LNCAP (cell line): ENCODE measurements at regions not wholly inside any gene's neighbourhood (a gene's known extent, or its start where the extent isn't known, plus 50 kb on each side); places are given as distances from the start of the nearest gene placed in this dataset.

ENCODE experiments used
- TF ChIP-seq, protein P1 (sequence below): fragments of 450-650 bp; IDR thresholded peaks from 2 replicates; pipeline ENCODE4 v1.5.1; 2017; ENCODE audit warnings: mild to moderate bottlenecking

DNA sequence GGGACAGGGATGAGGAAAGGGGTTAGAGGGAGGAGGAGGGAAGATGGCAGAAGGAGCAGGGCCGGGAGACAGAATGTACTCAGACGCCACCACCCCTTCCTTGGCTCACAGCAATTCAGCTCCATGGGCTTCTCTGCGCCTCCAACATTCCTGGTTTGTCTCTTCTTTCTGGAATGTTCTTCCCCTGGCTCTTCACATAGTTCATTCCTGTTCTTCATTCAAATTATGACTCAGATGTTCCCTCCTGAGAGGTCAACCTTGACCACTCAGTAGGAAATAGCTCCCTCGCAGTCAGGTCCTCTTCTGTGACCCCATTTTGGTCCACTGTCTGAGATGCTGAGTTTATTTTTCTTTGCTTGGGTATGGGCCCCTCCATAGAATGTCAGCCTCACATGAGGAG, 203.2 kb downstream of the C1orf94 start:
- TF ChIP-seq, protein P1, sequence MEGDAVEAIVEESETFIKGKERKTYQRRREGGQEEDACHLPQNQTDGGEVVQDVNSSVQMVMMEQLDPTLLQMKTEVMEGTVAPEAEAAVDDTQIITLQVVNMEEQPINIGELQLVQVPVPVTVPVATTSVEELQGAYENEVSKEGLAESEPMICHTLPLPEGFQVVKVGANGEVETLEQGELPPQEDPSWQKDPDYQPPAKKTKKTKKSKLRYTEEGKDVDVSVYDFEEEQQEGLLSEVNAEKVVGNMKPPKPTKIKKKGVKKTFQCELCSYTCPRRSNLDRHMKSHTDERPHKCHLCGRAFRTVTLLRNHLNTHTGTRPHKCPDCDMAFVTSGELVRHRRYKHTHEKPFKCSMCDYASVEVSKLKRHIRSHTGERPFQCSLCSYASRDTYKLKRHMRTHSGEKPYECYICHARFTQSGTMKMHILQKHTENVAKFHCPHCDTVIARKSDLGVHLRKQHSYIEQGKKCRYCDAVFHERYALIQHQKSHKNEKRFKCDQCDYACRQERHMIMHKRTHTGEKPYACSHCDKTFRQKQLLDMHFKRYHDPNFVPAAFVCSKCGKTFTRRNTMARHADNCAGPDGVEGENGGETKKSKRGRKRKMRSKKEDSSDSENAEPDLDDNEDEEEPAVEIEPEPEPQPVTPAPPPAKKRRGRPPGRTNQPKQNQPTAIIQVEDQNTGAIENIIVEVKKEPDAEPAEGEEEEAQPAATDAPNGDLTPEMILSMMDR, result no peak

DNA sequence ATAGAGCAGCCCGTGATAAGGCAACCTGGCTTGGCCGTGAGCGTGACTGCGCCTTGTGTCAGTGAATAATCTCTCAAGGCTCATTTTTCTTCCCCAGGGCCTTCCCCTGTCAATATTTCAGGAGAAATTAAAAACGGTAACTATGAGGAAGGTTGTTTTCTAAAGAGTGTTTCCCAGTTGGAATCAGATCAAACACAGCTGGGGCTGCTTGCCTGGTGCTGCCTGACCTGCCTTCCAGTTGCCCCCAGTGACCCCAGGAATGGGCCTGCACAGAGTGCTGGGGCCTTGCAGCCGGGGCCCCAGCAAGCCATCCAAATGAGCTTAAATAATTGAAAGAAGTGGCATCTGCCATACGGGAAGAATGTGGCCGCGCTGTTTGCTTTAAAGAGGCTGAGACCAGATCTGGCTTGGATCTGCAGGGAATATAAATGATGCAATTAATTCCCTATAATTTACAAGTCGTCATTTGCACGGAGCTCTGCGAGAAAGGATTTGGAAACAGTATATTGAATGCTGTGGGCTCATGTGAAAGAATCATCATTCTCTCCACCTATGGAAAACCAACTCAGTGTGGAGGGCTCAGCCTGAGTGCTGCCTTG, 203.9 kb downstream of the C1orf94 start:
- TF ChIP-seq, protein P1, result no peak

DNA sequence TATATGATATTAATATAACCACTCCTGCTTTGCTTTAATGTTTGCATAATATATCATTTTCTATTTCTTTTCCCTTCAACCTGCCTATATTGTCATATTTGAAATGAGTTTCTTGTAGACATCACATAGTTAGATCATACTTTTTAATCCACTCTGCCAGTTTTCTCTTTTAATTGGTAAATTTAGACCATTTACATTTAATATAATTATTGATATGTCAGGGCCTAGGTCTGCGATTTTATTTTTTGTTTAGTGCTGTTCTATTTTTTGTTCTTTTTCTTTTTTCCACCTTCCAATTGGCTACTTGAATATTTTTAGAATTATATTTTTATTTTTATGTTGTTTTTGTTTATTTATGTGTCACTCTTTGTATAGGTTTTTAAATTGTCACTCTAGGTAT, 213.3 kb downstream of the C1orf94 start:
- TF ChIP-seq, protein P1, result no peak

DNA sequence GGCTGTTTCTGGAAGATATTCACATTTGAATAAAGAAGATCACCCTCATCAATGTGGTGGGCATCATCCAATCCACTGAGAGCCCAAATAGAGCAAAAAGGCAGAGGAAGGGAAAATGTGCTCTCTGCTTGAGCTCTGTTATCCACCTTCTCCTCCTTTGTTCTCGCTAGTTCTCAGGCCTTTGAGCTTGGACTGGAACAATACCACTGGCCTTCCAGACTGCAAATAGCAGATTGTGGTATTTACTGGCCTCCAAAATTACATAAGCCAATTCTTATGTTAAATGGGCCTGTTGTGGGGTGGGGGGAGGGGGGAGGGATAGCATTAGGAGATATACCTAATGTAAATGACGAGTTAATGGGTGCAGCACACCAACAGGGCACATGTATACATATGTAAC, 219.3 kb downstream of the C1orf94 start:
- TF ChIP-seq, protein P1, result no peak

DNA sequence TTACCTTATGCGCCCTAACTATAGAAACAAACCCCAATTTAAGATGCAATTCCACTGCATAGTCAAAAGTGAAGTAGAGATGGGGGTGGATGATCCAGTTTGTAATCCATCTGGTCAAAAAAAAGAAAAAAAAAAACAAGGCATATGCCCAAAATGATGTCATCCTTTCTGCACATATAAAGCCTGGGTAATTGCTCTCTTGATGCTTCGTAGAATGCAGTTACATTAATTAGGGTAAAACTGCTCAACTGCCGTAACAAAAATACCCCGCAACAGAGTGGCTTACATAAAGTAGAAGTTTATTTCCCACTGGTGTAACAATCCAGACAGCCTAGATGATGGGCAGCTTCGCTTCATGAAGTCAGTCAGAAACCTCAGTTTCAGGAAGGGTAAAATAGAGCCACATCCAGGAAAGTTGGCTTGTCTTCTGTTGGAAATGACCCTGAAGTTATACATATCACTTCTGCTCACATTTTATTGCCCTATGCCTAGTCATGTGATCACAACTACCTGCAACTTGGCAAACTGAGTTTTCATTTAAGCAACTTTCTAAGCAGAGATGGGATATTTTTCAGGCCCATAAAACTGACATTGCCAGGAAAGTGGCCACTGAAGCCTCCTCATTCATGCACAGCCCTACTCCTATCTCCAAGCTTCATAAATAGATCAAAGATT, 221.7 kb downstream of the C1orf94 start:
- TF ChIP-seq, protein P1, result no peak

DNA sequence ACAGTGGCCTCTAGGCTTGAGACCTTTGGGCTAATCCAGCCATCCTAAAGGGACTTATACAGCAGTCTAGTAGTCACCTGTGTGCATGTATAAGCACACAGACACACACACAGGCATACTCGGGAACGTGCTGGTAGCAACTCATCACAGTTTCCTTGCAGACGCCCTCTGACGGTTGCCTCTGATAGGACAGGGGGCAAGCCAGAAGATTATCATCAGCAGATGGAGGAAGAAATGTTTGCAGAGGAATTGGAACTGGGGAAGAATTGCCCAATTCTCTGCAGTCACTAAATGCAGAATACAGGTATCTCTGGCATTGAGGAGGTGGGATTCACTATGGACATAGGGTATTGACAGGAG, 222.2 kb downstream of the C1orf94 start:
- TF ChIP-seq, protein P1, result no peak

DNA sequence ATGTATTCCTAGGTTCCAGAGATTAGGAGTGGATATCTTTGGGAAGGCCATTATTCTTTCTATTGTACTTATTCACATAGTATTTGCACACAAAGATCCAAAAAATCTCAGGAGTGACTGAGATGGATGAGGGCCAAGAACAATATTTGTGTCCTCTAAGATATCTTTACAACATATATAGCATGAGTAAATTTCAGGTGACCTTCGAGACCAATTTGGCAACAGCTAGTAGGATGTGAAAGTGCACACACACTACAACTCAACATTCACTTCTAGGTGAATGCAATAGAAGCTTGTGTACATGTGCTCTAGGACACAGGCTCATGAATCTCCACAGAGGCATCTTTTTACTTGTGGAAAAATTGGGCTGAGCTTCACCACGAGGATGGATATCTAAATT, 224.0 kb downstream of the C1orf94 start:
- TF ChIP-seq, protein P1, result no peak

DNA sequence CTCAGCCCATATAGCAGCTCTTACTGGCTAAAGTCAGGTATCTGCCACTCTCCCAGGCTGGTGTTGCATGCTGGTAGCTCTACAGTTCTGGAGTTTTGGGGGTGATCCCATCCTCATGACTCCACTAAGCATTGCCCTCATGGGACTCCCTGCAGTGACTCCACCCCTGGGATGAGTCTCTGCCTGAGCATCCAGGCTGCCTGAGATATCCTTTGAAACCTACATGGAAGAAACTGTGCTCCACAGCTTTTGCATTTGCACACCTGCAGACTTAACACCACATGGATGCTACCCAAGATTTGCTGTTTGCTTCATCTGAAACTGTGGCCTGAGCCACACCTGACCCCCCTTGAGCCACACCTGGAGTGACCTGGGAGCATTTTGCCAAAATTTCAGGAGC, 226.4 kb downstream of the C1orf94 start:
- TF ChIP-seq, protein P1, result no peak
